ENCODE measurements at regions not wholly inside any gene's neighbourhood (a gene's known extent, or its start where the extent isn't known, plus 50 kb on each side); places are given as distances from the start of the nearest gene placed in this dataset.

- TF ChIP-seq CHD7 (IDR thresholded peaks at IDR 0.05; ENCODE audit: insufficient replicate concordance, low read length), result no peak
Measured at GRCh38 chr4:42715807-42716482, 59.0 kb upstream of the ATP8A1 start (continued).
